GM12865 (cell line): ENCODE measurements at regions not wholly inside any gene's neighbourhood (a gene's known extent, or its start where the extent isn't known, plus 50 kb on each side); places are given as distances from the start of the nearest gene placed in this dataset.

Experiments used
- DNase-seq: peaks from one replicate; pipeline ENCODE4 v3.0.0; 2010; ENCODE audit warnings: low read depth
- H3K4me3 ChIP-seq: 2 replicates; pipeline ENCODE4 v1.5.1; 2011; ENCODE audit warnings: mild to moderate bottlenecking, low read depth, low read length, control low read depth
- TF ChIP-seq, protein P1 (sequence below): IDR thresholded peaks from 2 replicates; pipeline ENCODE4 v1.5.1; 2011; ENCODE audit warnings: low read length, control low read depth, low read depth, inconsistent platforms; ENCODE audit not compliant: insufficient read depth; ENCODE audit errors: missing control alignments

DNA sequence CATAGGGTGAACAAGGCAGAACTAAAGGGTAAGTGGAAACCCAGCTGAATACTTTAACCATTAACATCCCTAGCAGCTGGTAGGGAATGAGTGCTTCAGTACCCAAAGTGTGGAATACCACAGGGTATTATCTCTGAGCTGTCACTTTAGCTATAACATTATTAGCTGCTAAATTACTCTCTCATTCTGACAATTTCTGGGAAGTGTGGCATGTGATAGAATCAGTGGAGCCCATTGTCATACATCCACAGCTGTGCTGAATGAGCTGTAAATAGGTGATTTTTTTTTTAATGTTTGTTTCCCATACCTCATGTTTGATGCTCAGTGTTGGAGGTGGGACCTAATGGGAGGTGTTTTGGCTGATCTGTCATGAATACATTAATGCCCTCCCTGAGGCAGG is 894.3 kb downstream of the DIPK2A start:
- TF ChIP-seq, protein P1, sequence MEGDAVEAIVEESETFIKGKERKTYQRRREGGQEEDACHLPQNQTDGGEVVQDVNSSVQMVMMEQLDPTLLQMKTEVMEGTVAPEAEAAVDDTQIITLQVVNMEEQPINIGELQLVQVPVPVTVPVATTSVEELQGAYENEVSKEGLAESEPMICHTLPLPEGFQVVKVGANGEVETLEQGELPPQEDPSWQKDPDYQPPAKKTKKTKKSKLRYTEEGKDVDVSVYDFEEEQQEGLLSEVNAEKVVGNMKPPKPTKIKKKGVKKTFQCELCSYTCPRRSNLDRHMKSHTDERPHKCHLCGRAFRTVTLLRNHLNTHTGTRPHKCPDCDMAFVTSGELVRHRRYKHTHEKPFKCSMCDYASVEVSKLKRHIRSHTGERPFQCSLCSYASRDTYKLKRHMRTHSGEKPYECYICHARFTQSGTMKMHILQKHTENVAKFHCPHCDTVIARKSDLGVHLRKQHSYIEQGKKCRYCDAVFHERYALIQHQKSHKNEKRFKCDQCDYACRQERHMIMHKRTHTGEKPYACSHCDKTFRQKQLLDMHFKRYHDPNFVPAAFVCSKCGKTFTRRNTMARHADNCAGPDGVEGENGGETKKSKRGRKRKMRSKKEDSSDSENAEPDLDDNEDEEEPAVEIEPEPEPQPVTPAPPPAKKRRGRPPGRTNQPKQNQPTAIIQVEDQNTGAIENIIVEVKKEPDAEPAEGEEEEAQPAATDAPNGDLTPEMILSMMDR: no peak
- no peak overlapping the region for H3K4me3 ChIP-seq
- DNase-seq: no peak

DNA sequence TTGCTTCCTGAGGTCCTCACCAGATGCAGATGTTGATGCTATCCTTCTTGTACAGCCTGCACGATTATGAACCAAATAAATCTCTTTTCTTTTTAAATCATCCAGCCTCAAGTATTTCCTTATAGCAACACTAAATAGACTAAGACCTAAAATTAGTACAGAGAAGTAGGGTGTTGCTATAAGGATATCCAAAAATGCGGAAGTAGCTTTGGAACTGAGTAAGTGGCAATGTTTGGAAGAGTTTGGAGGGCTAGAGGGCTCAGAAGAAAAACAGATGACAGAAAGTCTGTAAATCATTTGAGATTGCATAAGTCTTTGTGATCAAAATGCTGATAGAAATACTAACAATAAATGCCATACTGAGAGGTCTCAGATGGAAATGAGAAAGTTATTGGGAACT is 894.9 kb downstream of the DIPK2A start:
- no peak for DNase-seq
- no peak overlapping the region for H3K4me3 ChIP-seq
- TF ChIP-seq, protein P1: no peak

DNA sequence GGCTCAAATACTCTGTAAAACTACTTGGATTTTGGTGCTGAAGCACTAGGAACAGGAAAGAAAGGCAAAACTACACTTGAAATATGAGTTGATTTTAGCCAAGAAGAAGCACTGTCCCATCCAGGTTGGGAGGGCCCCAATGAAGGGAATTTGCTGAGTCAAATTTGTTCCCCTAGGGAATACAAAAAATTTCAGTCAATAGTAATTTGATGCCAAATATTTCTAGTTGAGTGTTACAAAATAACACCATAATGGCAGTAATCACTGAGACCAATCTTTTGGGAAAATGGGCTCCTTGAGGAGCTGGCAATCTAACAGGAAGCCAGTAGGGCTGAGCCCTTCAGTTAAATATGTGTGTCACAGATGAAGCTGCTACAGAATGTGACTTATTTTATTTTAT is 896.9 kb downstream of the DIPK2A start:
- DNase-seq: no peak
- H3K4me3 ChIP-seq: no peak overlapping the region
- TF ChIP-seq, protein P1: no peak

DNA sequence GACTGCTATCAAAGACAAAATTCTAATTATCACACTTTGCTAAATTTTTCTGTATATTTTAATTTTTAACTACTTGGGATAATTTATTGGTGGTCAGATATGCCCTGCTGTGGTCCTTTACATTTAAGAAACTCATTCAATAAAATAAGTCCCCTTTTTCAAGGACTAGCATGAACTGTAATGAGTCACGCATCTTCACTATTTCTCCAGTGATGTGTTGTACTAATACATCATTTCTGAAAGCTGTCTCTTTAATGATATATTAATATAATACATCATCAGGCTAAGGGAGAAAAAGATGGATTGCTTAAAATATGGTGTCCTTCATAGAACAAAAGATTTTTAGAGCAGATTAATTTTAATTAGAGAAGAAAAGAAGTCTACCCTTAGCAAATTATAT is 901.4 kb downstream of the DIPK2A start:
- TF ChIP-seq, protein P1: no peak
- H3K4me3 ChIP-seq: no peak overlapping the region
- DNase-seq: no peak

DNA sequence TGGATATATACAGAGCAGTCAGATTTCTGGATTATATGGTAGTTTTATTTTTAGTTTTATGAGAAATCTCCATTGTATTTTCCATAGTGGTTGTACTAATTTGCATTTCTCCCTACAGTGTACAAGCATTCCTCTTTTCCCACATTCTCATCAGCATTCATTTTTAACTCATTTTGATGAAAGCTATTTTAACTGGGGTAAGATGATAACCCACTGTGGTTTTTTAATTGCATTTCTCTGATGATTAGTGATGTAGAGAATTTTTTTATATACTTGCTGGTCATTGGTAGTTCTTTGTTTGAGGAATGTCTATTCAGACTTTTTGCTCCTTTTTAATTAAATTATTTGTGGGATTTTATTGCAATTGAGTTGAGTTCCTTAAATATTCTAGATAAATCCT is 903.6 kb downstream of the DIPK2A start:
- TF ChIP-seq, protein P1: no peak
- no peak overlapping the region for H3K4me3 ChIP-seq
- DNase-seq: no peak

DNA sequence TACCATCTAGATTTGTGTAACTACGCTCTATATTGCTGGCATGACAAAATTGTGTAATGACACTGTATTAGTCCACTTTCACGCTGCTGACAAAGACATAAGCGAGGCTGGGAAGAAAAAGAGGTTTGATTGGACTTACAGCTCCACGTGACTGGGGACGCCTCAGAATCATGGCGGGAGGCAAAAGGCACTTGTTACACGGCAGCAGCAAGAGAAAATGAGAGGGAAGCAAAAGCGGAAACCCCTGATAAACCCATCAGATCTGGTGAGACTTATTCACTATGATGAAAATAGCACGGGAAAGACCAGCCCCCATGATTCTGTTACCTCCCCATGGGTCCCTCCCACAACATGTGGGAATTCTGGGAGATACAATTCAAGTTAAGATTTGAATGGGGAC is 905.7 kb downstream of the DIPK2A start:
- TF ChIP-seq, protein P1: no peak
- no peak overlapping the region for H3K4me3 ChIP-seq
- no peak for DNase-seq

DNA sequence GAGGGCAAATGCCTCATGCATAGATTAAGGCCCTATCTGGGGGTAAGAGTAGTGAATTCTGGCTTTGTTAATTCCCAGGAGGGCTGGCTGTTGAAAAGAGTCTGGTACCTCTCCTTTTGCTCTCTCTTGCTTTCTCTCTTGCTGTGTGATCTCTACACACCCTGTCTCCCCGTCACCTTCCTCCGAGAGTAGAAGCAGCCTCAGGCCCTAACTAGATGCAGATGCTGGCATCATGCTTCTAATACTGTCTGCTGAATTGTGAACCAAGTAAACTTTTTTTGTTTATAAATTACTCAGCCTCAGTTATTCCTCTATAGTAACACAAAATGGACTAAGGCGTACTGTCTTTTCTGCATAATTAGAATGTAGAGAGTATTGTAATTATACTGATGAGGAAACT is 908.1 kb downstream of the DIPK2A start:
- TF ChIP-seq, protein P1: no peak
- H3K4me3 ChIP-seq: no peak overlapping the region
- no peak for DNase-seq
